ENCODE measurements at regions not wholly inside any gene's neighbourhood (a gene's known extent, or its start where the extent isn't known, plus 50 kb on each side); places are given as distances from the start of the nearest gene placed in this dataset.
"Not testable (repeated sequence)": the region's sequence is repeated elsewhere in the genome, so short reads cannot be mapped to it uniquely, and the experiment has no call there.

GRCh38 chr3:90207353-90208097 is 1100.1 kb downstream of the EPHA3 start:
- BruUV-seq (replicated peaks); H3K4me1 ChIP-seq (ENCODE audit: insufficient read depth, low read length); H3K79me2 ChIP-seq (ENCODE audit: insufficient read depth, low read length); in situ Hi-C loops (cut with HindIII; ENCODE audit: extremely low pct_ligation_motif_present, low pct_unique_long_range_greater_than_20kb); H3K4me3 ChIP-seq (replicated peaks in 1 of 3; ENCODE audit: insufficient read depth in 1 of 3, low read depth in 2 of 3, low read length in 3 of 3); intact Hi-C loops (cut with micrococcal nuclease; ENCODE audit: unreplicated experiment); ATAC-seq; DNase-seq (ENCODE audit: low spot score); H3K27me3 ChIP-seq (ENCODE audit: control insufficient read depth in 1 of 2, insufficient read depth in 2 of 2, low read length in 2 of 2); CTCF ChIA-PET (ENCODE audit: low intra/inter-chr PET ratio, low total read pairs); H3K36me3 ChIP-seq (replicated peaks in 1 of 2; ENCODE audit: control insufficient read depth in 1 of 2, insufficient read depth in 2 of 2, low read length in 2 of 2); H3K9ac ChIP-seq (ENCODE audit: insufficient read depth, low read depth, low read length); H3K4me2 ChIP-seq (ENCODE audit: low read depth, low read length); FAIRE-seq; POLR2A ChIA-PET; H4K20me1 ChIP-seq (ENCODE audit: insufficient read depth, low read length); H3K27ac ChIP-seq (ENCODE audit: extremely low read length, insufficient read depth, low read length); H2AFZ ChIP-seq (ENCODE audit: low read length): not testable (repeated sequence)
- peaks cover 11% of the 10 kb centered on the region for H3K9me3 ChIP-seq (ENCODE audit: low read length)
- 16% methylated on average over 5 of the region's 5 CpGs for WGBS (ENCODE audit: low lambda C conversion rate)

GRCh38 chr3:90221900-90222299 is 1114.5 kb downstream of the EPHA3 start:
- no peak for FAIRE-seq
- H3K27ac ChIP-seq (ENCODE audit: extremely low read length, insufficient read depth, low read length): no peak overlapping the region
- no peaks in the 10 kb centered on the region for H3K27me3 ChIP-seq (ENCODE audit: control insufficient read depth in 1 of 2, insufficient read depth in 2 of 2, low read length in 2 of 2)
- no peaks in the 10 kb centered on the region for H4K20me1 ChIP-seq (ENCODE audit: insufficient read depth, low read length)
- TF ChIP-seq ZNF362 (CRISPR knock-in tag; IDR thresholded peaks at IDR 0.05; ENCODE audit: borderline replicate concordance) (no peak), ZFP36 (IDR thresholded peaks at IDR 0.05; ENCODE audit: borderline replicate concordance, low read depth, low read length, partially characterized antibody) (no peak), SIN3A (IDR thresholded peaks at IDR 0.05; ENCODE audit: borderline replicate concordance, low read depth, low read length) (no peak), KAT2B (IDR thresholded peaks at IDR 0.05; ENCODE audit: borderline replicate concordance, low read depth, low read length) (no peak), GMEB2 (CRISPR knock-in tag; IDR thresholded peaks at IDR 0.05; ENCODE audit: low read depth) (no peak), NFATC3 (CRISPR knock-in tag; IDR thresholded peaks at IDR 0.05) (no peak)
- in situ Hi-C loops (cut with HindIII; ENCODE audit: extremely low pct_ligation_motif_present, low pct_unique_long_range_greater_than_20kb) (no loop called here), intact Hi-C loops (cut with micrococcal nuclease; ENCODE audit: unreplicated experiment) (no loop called here)
- H3K4me1 ChIP-seq (ENCODE audit: insufficient read depth, low read length): no peaks in the 10 kb centered on the region
- 1% methylated on average over 4 of the region's 4 CpGs for WGBS (ENCODE audit: low lambda C conversion rate)
- ChIA-PET POLR2A (no interaction called here), CTCF (ENCODE audit: low intra/inter-chr PET ratio, low total read pairs) (no interaction called here)
- no peak overlapping the region for H3K9ac ChIP-seq (ENCODE audit: insufficient read depth, low read depth, low read length)
- no peak for ATAC-seq
- no TSS peak for BruUV-seq (replicated peaks)
- no peak overlapping the region for H3K4me3 ChIP-seq (replicated peaks in 1 of 3; ENCODE audit: insufficient read depth in 1 of 3, low read depth in 2 of 3, low read length in 3 of 3)
- no peaks in the 10 kb centered on the region for H3K79me2 ChIP-seq (ENCODE audit: insufficient read depth, low read length)
- no peaks in the 10 kb centered on the region for H3K36me3 ChIP-seq (replicated peaks in 1 of 2; ENCODE audit: control insufficient read depth in 1 of 2, insufficient read depth in 2 of 2, low read length in 2 of 2)
- H3K4me2 ChIP-seq (ENCODE audit: low read depth, low read length): no peak overlapping the region
- H3K9me3 ChIP-seq (ENCODE audit: low read length): peaks cover 32% of the 10 kb centered on the region
- DNase-seq (ENCODE audit: low spot score): no peak
- no peak overlapping the region for H2AFZ ChIP-seq (ENCODE audit: low read length)

Data from HepG2 (cell line).